GM12878 (cell line): ENCODE measurements at regions not wholly inside any gene's neighbourhood (a gene's known extent, or its start where the extent isn't known, plus 50 kb on each side); places are given as distances from the start of the nearest gene placed in this dataset.

ENCODE experiments used
- ATAC-seq: fragments of 200-7000 bp; cut with Tn5 transposase; 3 replicates; pipeline ENCODE4 v1.9.1; 2020; ENCODE audit warnings: mild to moderate bottlenecking, moderate library complexity
- BruUV-seq: library from RNA; stranded (reverse); fragments of 400-500 nt; replicated peaks from 2 replicates; lab custom pipeline; 2021; lab: Mats Ljungman, UMichigan
- CTCF ChIA-PET: fragments of 300-600 bp; sonication (Branson Sonifier 250); formaldehyde crosslinking; extraction: SDS; loops from one replicate; lab custom pipeline; 2021; ENCODE audit warnings: inconsistent platforms; lab: Yijun Ruan, JAX
- POLR2A ChIA-PET: fragments of 350-600 bp; formaldehyde crosslinking; extraction: SDS; loops from one replicate; lab custom pipeline; 2021; ENCODE audit warnings: inconsistent platforms; lab: Charles Lee
- RAD21 ChIA-PET: fragments of 300-600 bp; sonication (Branson Sonifier 250); formaldehyde crosslinking; loops from one replicate; lab custom pipeline; 2023; ENCODE audit warnings: antibody characterized with exemption; ENCODE audit not compliant: unreplicated experiment; lab: Charles Lee
- SMC1A ChIA-PET: fragments of 300-600 bp; sonication (Branson Sonifier 250); formaldehyde crosslinking; loops from one replicate; lab custom pipeline; 2023; ENCODE audit not compliant: unreplicated experiment, uncharacterized antibody; lab: Charles Lee
- DNase-seq: peaks from one replicate; pipeline ENCODE4 v3.0.0-alpha.2; 2011; ENCODE audit warnings: low read depth, low spot score
- FAIRE-seq: peaks from 3 replicates; lab custom pipeline; 2011; peaks lifted over from hg19 to GRCh38; lab: Jason Lieb, UNC
- H2AFZ ChIP-seq: 2 replicates; pipeline ENCODE4 v1.6.0; 2011; ENCODE audit warnings: low read depth, low read length, control low read depth; ENCODE audit not compliant: control insufficient read depth
- H3K27ac ChIP-seq: 2 replicates; pipeline ENCODE4 v1.5.1; 2011; ENCODE audit warnings: control low read depth; ENCODE audit not compliant: control insufficient read depth, insufficient read depth
- H3K27me3 ChIP-seq, 2 experiments: replicated peaks in 1 of 2; 2 replicates each; pipeline versions ENCODE4 v1.6.0 to v1.6.1; 2011; ENCODE audit warnings: low read length in 1 of 2; ENCODE audit not compliant: control insufficient read depth in 2 of 2, insufficient read depth in 2 of 2
- H3K36me3 ChIP-seq, 2 experiments: 2 replicates each; pipeline ENCODE4 v1.5.1; 2011; ENCODE audit warnings: low read length in 1 of 2; ENCODE audit not compliant: control insufficient read depth in 2 of 2, insufficient read depth in 2 of 2
- H3K4me1 ChIP-seq: 2 replicates; pipeline ENCODE4 v1.6.1; 2011; ENCODE audit warnings: mild to moderate bottlenecking, low read length, moderate library complexity, mixed read lengths; ENCODE audit not compliant: control insufficient read depth, insufficient read depth
- H3K4me2 ChIP-seq: 2 replicates; pipeline ENCODE4 v1.6.0; 2011; ENCODE audit warnings: control low read depth; ENCODE audit not compliant: control insufficient read depth, insufficient read depth
- H3K4me3 ChIP-seq: fragments of 200-600 bp; sonication (generic); 2 replicates; pipeline ENCODE4 v1.5.1; 2016
- H3K79me2 ChIP-seq: 2 replicates; pipeline ENCODE4 v1.6.0; 2011; ENCODE audit warnings: low read length; ENCODE audit not compliant: control insufficient read depth, insufficient read depth
- H3K9ac ChIP-seq: 2 replicates; pipeline ENCODE4 v1.8.0; 2011; ENCODE audit warnings: low read length, control low read depth, mixed read lengths; ENCODE audit not compliant: control insufficient read depth, insufficient read depth
- H3K9me3 ChIP-seq: replicated peaks from 3 replicates; pipeline ENCODE4 v1.5.1; 2011; ENCODE audit warnings: mild to moderate bottlenecking, low read length; ENCODE audit not compliant: control insufficient read depth, insufficient read depth
- H4K20me1 ChIP-seq: 2 replicates; pipeline ENCODE4 v1.6.0; 2011; ENCODE audit not compliant: control insufficient read depth, insufficient read depth
- CHD4 ChIP-seq: fragments of 200-600 bp; sonication (generic); IDR thresholded peaks from 2 replicates; pipeline ENCODE4 v1.6.1; 2016; ENCODE audit warnings: mild to moderate bottlenecking
- CREB1 ChIP-seq: IDR thresholded peaks from 2 replicates; pipeline ENCODE4 v1.6.1; 2012; ENCODE audit warnings: low read depth, mild to moderate bottlenecking, inconsistent platforms
- PAX5 ChIP-seq: IDR thresholded peaks from 2 replicates; pipeline ENCODE4 v1.6.1; 2011; ENCODE audit warnings: low read depth, low read length, borderline replicate concordance
- RCOR1 ChIP-seq: conservative IDR thresholded peaks from 2 replicates; pipeline ENCODE4 v1.6.1; 2012; ENCODE audit warnings: low read depth, low read length, improper control_type of control experiment
- WGBS: methylation state at CpG from one replicate; pipeline ENCODE4 v1.1.6; 2016; ENCODE audit warnings: low lambda C conversion rate; ENCODE audit not compliant: insufficient replicate concordance, insufficient coverage; ENCODE audit errors: missing lambda C conversion rate; 5-methylcytosine and 5-hydroxymethylcytosine counted together
- in situ Hi-C: fragments of 300-500 bp; cut with MboI; formaldehyde crosslinking; loops from 9 replicates; pipeline ENCODE4 v1.14.3; 2018; ENCODE audit warnings: mixed read lengths
- intact Hi-C: fragments of 100-400 bp; cut with micrococcal nuclease; formaldehyde crosslinking; loops from one replicate; pipeline ENCODE4 v1.14.2; 2022; ENCODE audit not compliant: unreplicated experiment

- Histone ChIP-seq H3K27me3 (peaks cover 0 to 2% of the 10 kb centered on the region in 2 experiments; a peak in 2 of 4 replicates), H3K9me3 (no peaks in the 10 kb centered on the region), H3K27ac (no peak overlapping the region), H3K9ac (no peak overlapping the region), H3K4me1 (no peaks in the 10 kb centered on the region), H4K20me1 (no peaks in the 10 kb centered on the region), H3K79me2 (no peaks in the 10 kb centered on the region), H3K36me3 (no peaks in the 10 kb centered on the region), H3K4me3 (no peak overlapping the region), H3K4me2 (no peak overlapping the region), H2AFZ (no peak overlapping the region)
- 0% methylated on average over 1 of the region's 3 CpGs for WGBS
- POLR2A ChIA-PET, result interaction anchor here (0.6 kb wide), 1 partner anchor 1106 kb away, joined by 3 read pairs; no protein-coding TSS in a partner anchor
- in situ Hi-C loops, result no loop called here
- ATAC-seq, result no peak
- SMC1A ChIA-PET, result no interaction called here
- DNase-seq, result no peak
- CTCF ChIA-PET, result no interaction called here
- intact Hi-C loops, result no loop called here
- RAD21 ChIA-PET, result no interaction called here
- FAIRE-seq, result no peak
- TF ChIP-seq RCOR1 (no peak), CHD4 (no peak), CREB1 (no peak)
- no TSS peak for BruUV-seq
Measured at GRCh38 chr17:34850964-34851363, 110.3 kb downstream of the CCT6B start.

GRCh38 chr17:34850023-34850422 lies 111.2 kb downstream of the CCT6B start:
- FAIRE-seq, result no peak
- no peak for TF ChIP-seq PAX5
- no peaks in the 10 kb centered on the region for H4K20me1 ChIP-seq
- H3K4me3 ChIP-seq, result no peak overlapping the region
- no peaks in the 10 kb centered on the region for H3K79me2 ChIP-seq
- no peak overlapping the region for H2AFZ ChIP-seq
- peaks cover 0 to 2% of the 10 kb centered on the region in 2 experiments; a peak in 2 of 4 replicates for H3K27me3 ChIP-seq
- no peaks in the 10 kb centered on the region for H3K9me3 ChIP-seq
- intact Hi-C loops (no loop called here), in situ Hi-C loops (no loop called here)
- no peak overlapping the region for H3K9ac ChIP-seq
- no peak overlapping the region for H3K27ac ChIP-seq
- DNase-seq, result no peak
- ChIA-PET POLR2A (no interaction called here), SMC1A (no interaction called here), CTCF (no interaction called here), RAD21 (no interaction called here)
- no peak overlapping the region for H3K4me2 ChIP-seq
- no TSS peak for BruUV-seq
- ATAC-seq, result no peak
- WGBS, result 30% methylated on average over 4 of the region's 4 CpGs
- H3K36me3 ChIP-seq, result no peaks in the 10 kb centered on the region
- H3K4me1 ChIP-seq, result no peaks in the 10 kb centered on the region
